Ishikawa (cell line): ENCODE measurements at regions not wholly inside any gene's neighbourhood (a gene's known extent, or its start where the extent isn't known, plus 50 kb on each side); places are given as distances from the start of the nearest gene placed in this dataset.

Experiments
- CEBPB ChIP-seq: IDR thresholded peaks from 2 replicates; pipeline ENCODE4 v1.6.1; 2012
- CREB1 ChIP-seq: IDR thresholded peaks from 2 replicates; pipeline ENCODE4 v1.6.1; 2012; ENCODE audit warnings: low read depth
- EGR1 ChIP-seq: IDR thresholded peaks from 2 replicates; pipeline ENCODE4 v1.6.1; 2012
- EP300 ChIP-seq: IDR thresholded peaks from 2 replicates; pipeline ENCODE4 v1.6.1; 2012; ENCODE audit warnings: borderline replicate concordance
- FOXM1 ChIP-seq: IDR thresholded peaks from 2 replicates; pipeline ENCODE4 v1.6.1; 2012; ENCODE audit warnings: low read depth, borderline replicate concordance
- NFIC ChIP-seq: IDR thresholded peaks from 2 replicates; pipeline ENCODE4 v1.6.1; 2012
- RAD21 ChIP-seq: IDR thresholded peaks from 2 replicates; pipeline ENCODE4 v1.6.1; 2012; ENCODE audit warnings: low read depth
- TAF1 ChIP-seq: IDR thresholded peaks from 2 replicates; pipeline ENCODE4 v1.6.1; 2012; ENCODE audit warnings: low read depth, mild to moderate bottlenecking
- TCF12 ChIP-seq: IDR thresholded peaks from 2 replicates; pipeline ENCODE4 v1.6.1; 2012; ENCODE audit warnings: low read depth
- TEAD4 ChIP-seq: IDR thresholded peaks from 2 replicates; pipeline ENCODE4 v1.6.1; 2012
- YY1 ChIP-seq: IDR thresholded peaks from 2 replicates; pipeline ENCODE4 v1.6.1; 2012; ENCODE audit warnings: low read depth
- ZBTB7A ChIP-seq: IDR thresholded peaks from 2 replicates; pipeline ENCODE4 v1.6.1; 2012; ENCODE audit warnings: low read depth
- TF ChIP-seq, protein P1 (sequence below): IDR thresholded peaks from 2 replicates; pipeline ENCODE4 v1.6.1; 2012
- TF ChIP-seq, protein P2 (sequence below): IDR thresholded peaks from 2 replicates; pipeline ENCODE4 v1.6.1; 2012
- TF ChIP-seq, protein P3 (sequence below): IDR thresholded peaks from 2 replicates; pipeline ENCODE4 v1.6.1; 2012; ENCODE audit warnings: low read depth, mild to moderate bottlenecking

DNA sequence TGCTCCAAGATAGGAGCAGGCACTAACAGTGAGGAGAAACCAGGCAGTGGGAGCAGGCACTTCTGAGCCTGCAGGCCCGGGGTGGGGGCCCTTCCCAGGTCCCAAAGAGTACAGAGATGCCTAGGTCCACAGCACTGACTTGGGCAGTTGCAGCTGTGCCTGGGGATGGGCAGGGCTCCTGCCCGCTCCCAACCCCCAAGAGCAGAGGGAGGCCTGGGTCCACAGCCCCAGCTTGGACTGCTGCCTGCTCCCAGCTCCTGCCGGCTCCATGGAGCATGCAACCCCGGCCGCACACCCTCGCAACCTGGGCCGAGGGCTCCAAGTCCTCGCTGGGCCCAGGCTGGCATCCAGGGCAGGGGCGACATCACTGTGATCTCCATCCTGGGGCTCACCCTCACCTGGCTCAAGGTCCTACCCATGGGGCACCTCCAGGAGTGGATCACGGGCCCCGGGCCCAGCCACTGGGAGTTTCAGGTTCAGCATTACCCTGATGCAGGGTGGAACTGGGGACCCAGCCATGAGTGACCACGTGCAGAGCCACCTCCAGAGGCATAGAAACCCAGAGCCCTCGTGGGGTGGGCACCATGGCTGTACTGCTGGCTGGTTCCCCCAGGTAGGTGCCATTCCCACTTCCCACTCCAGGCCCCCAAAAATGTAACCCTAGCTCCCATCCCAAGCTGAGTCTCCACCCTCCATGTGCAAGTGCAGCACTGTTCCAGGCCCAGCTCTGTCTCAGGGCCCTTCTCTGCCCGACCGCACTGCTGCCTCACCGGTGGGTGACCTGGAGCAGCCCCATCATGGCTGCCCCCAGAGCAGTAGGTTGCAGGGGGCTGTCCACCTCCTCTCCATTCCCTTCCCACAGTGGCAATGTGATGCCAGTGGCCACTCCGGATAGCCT lies 325.6 kb downstream of the NR4A2 start:
- no peak for TF ChIP-seq CEBPB
- no peak for TF ChIP-seq TAF1
- no peak for TF ChIP-seq NFIC
- TF ChIP-seq EP300, result no peak
- no peak for TF ChIP-seq YY1
- TF ChIP-seq, protein P1, sequence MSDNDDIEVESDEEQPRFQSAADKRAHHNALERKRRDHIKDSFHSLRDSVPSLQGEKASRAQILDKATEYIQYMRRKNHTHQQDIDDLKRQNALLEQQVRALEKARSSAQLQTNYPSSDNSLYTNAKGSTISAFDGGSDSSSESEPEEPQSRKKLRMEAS, result no peak
- no peak for TF ChIP-seq TCF12
- no peak for TF ChIP-seq RAD21
- TF ChIP-seq ZBTB7A, result no peak
- TF ChIP-seq TEAD4, result no peak
- TF ChIP-seq, protein P2, sequence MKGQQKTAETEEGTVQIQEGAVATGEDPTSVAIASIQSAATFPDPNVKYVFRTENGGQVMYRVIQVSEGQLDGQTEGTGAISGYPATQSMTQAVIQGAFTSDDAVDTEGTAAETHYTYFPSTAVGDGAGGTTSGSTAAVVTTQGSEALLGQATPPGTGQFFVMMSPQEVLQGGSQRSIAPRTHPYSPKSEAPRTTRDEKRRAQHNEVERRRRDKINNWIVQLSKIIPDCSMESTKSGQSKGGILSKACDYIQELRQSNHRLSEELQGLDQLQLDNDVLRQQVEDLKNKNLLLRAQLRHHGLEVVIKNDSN, result no peak
- TF ChIP-seq, protein P3, sequence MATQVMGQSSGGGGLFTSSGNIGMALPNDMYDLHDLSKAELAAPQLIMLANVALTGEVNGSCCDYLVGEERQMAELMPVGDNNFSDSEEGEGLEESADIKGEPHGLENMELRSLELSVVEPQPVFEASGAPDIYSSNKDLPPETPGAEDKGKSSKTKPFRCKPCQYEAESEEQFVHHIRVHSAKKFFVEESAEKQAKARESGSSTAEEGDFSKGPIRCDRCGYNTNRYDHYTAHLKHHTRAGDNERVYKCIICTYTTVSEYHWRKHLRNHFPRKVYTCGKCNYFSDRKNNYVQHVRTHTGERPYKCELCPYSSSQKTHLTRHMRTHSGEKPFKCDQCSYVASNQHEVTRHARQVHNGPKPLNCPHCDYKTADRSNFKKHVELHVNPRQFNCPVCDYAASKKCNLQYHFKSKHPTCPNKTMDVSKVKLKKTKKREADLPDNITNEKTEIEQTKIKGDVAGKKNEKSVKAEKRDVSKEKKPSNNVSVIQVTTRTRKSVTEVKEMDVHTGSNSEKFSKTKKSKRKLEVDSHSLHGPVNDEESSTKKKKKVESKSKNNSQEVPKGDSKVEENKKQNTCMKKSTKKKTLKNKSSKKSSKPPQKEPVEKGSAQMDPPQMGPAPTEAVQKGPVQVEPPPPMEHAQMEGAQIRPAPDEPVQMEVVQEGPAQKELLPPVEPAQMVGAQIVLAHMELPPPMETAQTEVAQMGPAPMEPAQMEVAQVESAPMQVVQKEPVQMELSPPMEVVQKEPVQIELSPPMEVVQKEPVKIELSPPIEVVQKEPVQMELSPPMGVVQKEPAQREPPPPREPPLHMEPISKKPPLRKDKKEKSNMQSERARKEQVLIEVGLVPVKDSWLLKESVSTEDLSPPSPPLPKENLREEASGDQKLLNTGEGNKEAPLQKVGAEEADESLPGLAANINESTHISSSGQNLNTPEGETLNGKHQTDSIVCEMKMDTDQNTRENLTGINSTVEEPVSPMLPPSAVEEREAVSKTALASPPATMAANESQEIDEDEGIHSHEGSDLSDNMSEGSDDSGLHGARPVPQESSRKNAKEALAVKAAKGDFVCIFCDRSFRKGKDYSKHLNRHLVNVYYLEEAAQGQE, result no peak
- TF ChIP-seq FOXM1, result no peak
- TF ChIP-seq EGR1, result no peak
- no peak for TF ChIP-seq CREB1

DNA sequence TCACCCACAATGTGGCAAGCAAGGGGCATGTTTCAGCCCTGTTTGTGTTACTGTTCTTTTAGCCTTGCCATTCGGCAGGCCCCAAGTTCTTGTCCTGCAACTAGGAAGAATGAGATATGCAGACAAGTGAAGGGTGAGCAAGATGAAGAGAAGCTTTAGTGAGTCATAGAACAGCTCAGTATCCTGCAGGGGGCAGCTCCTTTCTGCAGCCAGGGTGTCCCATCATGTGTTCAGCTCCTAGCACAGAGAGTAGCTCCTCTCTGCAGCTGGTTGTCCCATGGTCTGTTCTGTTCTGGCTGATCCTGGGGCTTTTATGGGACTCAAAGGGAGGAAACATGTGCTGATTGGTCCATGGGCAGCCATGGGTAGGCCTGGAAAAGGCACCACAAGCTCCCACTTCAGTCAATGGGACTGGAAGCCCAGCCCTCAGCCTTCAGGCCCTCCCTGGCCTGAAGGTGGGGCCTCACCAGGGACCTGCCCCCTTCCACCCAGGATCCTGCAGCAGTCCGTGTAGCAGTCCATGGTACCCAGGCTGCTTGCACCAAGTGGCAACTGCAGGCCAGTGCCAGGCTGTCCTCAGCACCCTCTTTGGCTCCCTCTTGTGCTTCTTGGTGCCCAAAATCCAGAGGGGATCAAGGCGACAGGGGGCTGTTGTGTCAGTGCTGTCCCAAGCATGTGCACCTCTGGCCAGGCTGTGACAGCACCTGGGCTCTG lies 326.4 kb downstream of the NR4A2 start:
- no peak for TF ChIP-seq FOXM1
- TF ChIP-seq RAD21, result 0 out of 2 replicates have a peak, but pooled peaks have one; percentile 3
- TF ChIP-seq CEBPB, result no peak

DNA sequence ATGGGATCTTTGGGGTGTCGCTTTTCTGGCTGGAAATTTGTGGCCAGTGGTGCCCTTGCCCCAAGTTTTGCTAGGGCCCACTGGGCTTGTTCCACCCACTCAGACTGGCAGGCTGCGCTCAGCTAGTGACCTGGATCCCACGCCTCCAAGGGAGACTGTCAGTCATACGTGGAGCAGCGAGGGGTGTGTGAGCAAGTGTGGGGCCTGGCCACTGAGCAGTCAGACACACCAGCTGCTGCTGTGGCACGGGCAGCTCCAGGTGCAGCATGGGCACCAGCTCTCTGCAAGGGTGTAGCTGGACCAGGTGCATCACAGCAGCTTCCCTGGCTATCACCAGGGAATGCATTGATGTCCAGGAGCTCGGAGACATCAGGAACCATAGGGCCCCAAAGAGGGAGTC lies 327.0 kb downstream of the NR4A2 start:
- no peak for TF ChIP-seq YY1
- TF ChIP-seq TEAD4, result no peak
- TF ChIP-seq NFIC, result no peak
- TF ChIP-seq TAF1, result no peak
- no peak for TF ChIP-seq TCF12
- TF ChIP-seq CEBPB, result no peak
- no peak for TF ChIP-seq RAD21
- TF ChIP-seq ZBTB7A, result no peak
- TF ChIP-seq, protein P1, result no peak
- TF ChIP-seq, protein P3, result no peak
- TF ChIP-seq FOXM1, result no peak
- no peak for TF ChIP-seq EGR1
- no peak for TF ChIP-seq EP300
- TF ChIP-seq, protein P2, result no peak
- no peak for TF ChIP-seq CREB1

DNA sequence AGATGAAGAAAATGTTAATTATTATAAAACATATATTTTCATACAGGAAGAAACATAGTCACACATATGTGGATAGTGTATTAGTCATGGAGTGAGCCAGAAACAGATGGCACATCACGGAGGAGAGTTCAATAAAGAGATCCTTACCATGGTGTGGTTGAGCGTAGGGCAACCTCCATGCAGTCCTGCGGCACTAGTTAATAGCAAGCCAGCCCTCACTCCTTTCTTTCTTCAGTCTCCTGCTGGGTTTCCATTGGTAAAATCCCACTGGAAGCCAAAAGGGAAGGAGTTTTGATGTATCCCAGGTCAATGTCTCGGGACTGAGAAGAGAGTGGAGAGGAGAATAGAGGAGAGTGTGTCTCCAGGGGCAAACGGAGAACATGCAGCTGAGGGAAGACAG lies 328.1 kb downstream of the NR4A2 start:
- TF ChIP-seq CEBPB, result no peak
- TF ChIP-seq TAF1, result no peak
- TF ChIP-seq CREB1, result no peak
- no peak for TF ChIP-seq ZBTB7A
- TF ChIP-seq, protein P2, result no peak
- no peak for TF ChIP-seq RAD21
- TF ChIP-seq, protein P3, result no peak
- TF ChIP-seq, protein P1, result no peak
- no peak for TF ChIP-seq NFIC
- no peak for TF ChIP-seq FOXM1
- no peak for TF ChIP-seq TEAD4
- no peak for TF ChIP-seq YY1
- TF ChIP-seq EGR1, result no peak
- TF ChIP-seq TCF12, result no peak
- TF ChIP-seq EP300, result no peak
